C1 segment of cervical spinal cord (tissue), 14 donors: ENCODE measurements at regions not wholly inside any gene's neighbourhood (a gene's known extent, or its start where the extent isn't known, plus 50 kb on each side); places are given as distances from the start of the nearest gene placed in this dataset.

Experiments used
- DNase-seq, 14 donors: peaks; one replicate each; lab custom pipeline; 2025; lab: John Stamatoyannopoulos, UW

- no peak for DNase-seq
These were observed 75.2 kb downstream of the RHCG start for GRCh38 chr15:89421219-89421618.

- peak in 2 of 14 donors; percentile 15 to 22 for DNase-seq
These were observed 76.9 kb downstream of the RHCG start for GRCh38 chr15:89419370-89419984.

GRCh38 chr15:89417206-89417725, 79.1 kb downstream of the RHCG start:
- DNase-seq: no peak

- peak in 4 of 14 donors; percentile 18 to 32 (median 28) for DNase-seq
These were observed 79.8 kb downstream of the RHCG start for GRCh38 chr15:89416339-89417183.

- DNase-seq: no peak
These were observed 79.9 kb upstream of the POLG start for GRCh38 chr15:89414571-89414970.

GRCh38 chr15:89413877-89414276, 79.3 kb upstream of the POLG start:
- no peak for DNase-seq

- DNase-seq: no peak
These were observed 78.3 kb upstream of the POLG start for GRCh38 chr15:89412905-89413411.

- no peak for DNase-seq
These were observed 75.4 kb upstream of the POLG start for GRCh38 chr15:89410039-89410435.

- peak in 2 of 14 donors; percentile 29 to 49 for DNase-seq
These were observed 74.8 kb upstream of the POLG start for GRCh38 chr15:89409184-89410038.

- DNase-seq: no peak
These were observed 74.0 kb upstream of the POLG start for GRCh38 chr15:89408372-89409183.

GRCh38 chr15:89406940-89407607, 72.5 kb upstream of the POLG start:
- peak in 1 of 14 donors; percentile 54 for DNase-seq

GRCh38 chr15:89406218-89406939, 71.8 kb upstream of the POLG start:
- DNase-seq: peak in 1 of 14 donors; percentile 33

GRCh38 chr15:89405494-89405893, 70.9 kb upstream of the POLG start:
- DNase-seq: no peak

GRCh38 chr15:89404023-89404422, 69.4 kb upstream of the POLG start:
- no peak for DNase-seq

GRCh38 chr15:89402518-89402805, 67.8 kb upstream of the POLG start:
- DNase-seq: no peak

- DNase-seq: no peak
These were observed 67.2 kb upstream of the POLG start for GRCh38 chr15:89401631-89402517.

- no peak for DNase-seq
These were observed 66.3 kb upstream of the POLG start for GRCh38 chr15:89400782-89401545.
